Spleen (tissue), 11 donors: ENCODE measurements at regions not wholly inside any gene's neighbourhood (a gene's known extent, or its start where the extent isn't known, plus 50 kb on each side); places are given as distances from the start of the nearest gene placed in this dataset.

ENCODE experiments used
- DNase-seq: peaks from one replicate; pipeline ENCODE4 v3.0.0-alpha.2; 2020
- H3K27ac ChIP-seq, 8 donors: fragments of 200-600 bp; sonication (generic) in 7 of 8; 1 replicate in 4 of 8; 2 replicates in 4 of 8; pipeline versions ENCODE4 v1.5.0 to v1.8.0; 2016 to 2021; ENCODE audit warnings: inconsistent platforms in 4 of 8, mild to moderate bottlenecking in 4 of 8, moderate library complexity in 1 of 8
- H3K27me3 ChIP-seq, 7 donors: fragments of 200-600 bp; sonication (generic) in 6 of 7; replicated peaks in 1 of 7; 1 replicate in 4 of 7; 2 replicates in 3 of 7; pipeline versions ENCODE4 v1.5.0 to v1.8.0; 2016 to 2021; ENCODE audit warnings: inconsistent platforms in 3 of 7, mild to moderate bottlenecking in 1 of 7
- H3K36me3 ChIP-seq, 6 donors: fragments of 200-600 bp; sonication (generic) in 5 of 6; 1 replicate in 4 of 6; 2 replicates in 2 of 6; pipeline versions ENCODE4 v1.5.0 to v1.8.0; 2016 to 2021; ENCODE audit warnings: inconsistent platforms in 2 of 6
- H3K4me1 ChIP-seq, 6 donors: fragments of 200-600 bp; sonication (generic) in 5 of 6; 1 replicate in 3 of 6; 2 replicates in 3 of 6; pipeline versions ENCODE4 v1.5.0 to v1.8.0; 2016 to 2021; ENCODE audit warnings: inconsistent platforms in 3 of 6
- H3K4me3 ChIP-seq, 8 donors: fragments of 200-600 bp; sonication (generic) in 7 of 8; 1 replicate in 4 of 8; 2 replicates in 4 of 8; pipeline versions ENCODE4 v1.5.0 to v1.8.0; 2016 to 2021; ENCODE audit warnings: inconsistent platforms in 4 of 8, mild to moderate bottlenecking in 4 of 8, moderate library complexity in 2 of 8
- H3K9me3 ChIP-seq, 8 donors: fragments of 200-600 bp; sonication (generic) in 7 of 8; 1 replicate in 4 of 8; 2 replicates in 4 of 8; pipeline versions ENCODE4 v1.5.0 to v1.8.0; 2016 to 2021; ENCODE audit warnings: inconsistent platforms in 4 of 8
- POLR2A ChIP-seq, 3 donors: fragments of 450-650 bp; IDR thresholded peaks; one replicate each; pipeline ENCODE4 v1.5.1; 2017; ENCODE audit warnings: antibody characterized with exemption in 3 of 3, mild to moderate bottlenecking in 1 of 3
- POLR2AphosphoS5 ChIP-seq, 3 donors: sonication (generic); formaldehyde crosslinking; IDR thresholded peaks; one replicate each; pipeline ENCODE4 v1.5.1; 2017; ENCODE audit warnings: antibody characterized with exemption in 3 of 3
- WGBS, 5 donors: extraction: QIAGEN DNeasy Blood & Tissue Kit in 3 of 5; methylation state at CpG; one replicate each; pipeline versions ENCODE4 v1.1.5 to v1.1.7; 2013 to 2018; 5-methylcytosine and 5-hydroxymethylcytosine counted together
- intact Hi-C: fragments of 100-400 bp; cut with DNase I; formaldehyde crosslinking; loops from one replicate; pipeline ENCODE4 v1.15.0; 2023; ENCODE audit warnings: low total_unique reads
- TF ChIP-seq, protein P1 (sequence below), 11 experiments: fragments of 200-600 bp in 7 of 11; fragments of 450-650 bp in 4 of 11; sonication (generic) in 4 of 11; IDR thresholded peaks in 8 of 11; conservative IDR thresholded peaks in 3 of 11; 1 replicate in 7 of 11; 2 replicates in 4 of 11; pipeline versions ENCODE4 v1.4.0 to v1.8.0; 2016 to 2021; ENCODE audit warnings: antibody characterized with exemption in 11 of 11, inconsistent platforms in 4 of 11, mild to moderate bottlenecking in 1 of 11
- donor health status: healthy with polysubstance abuse.
- donor health status: DM: no; HTN: no; CAD: no; lungs with moderate emphysema.
- donor health status: DM: no; HTN: no; CAD: no.
- donor health status: Bipolar disorder and iron deficiency.
- donor health status: healthy.
- donor health status: DM: no; HTN: no; CAD: no.
- donor health status: DM: yes; HTN: yes; CAD: no.

DNA sequence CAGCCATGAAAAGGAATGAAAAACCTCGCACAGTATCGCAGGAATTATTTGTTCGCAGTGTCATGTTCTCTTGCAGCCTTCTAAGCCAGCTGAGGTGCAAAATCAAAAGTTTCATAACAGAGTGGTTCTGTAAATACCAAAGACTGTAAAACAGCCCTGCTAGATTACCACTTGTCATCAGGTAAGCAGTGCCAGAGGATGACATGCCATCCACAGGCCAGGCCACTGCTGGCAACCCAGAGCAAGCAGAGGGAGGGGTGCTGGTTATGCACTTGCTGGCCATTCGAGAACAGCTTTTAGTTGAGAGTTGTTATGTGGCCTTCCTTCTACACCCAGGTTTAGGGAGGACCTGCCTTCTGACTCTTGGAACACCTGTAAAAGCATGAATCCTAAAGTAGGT is 114.3 kb upstream of the MGAT5 start:
- intact Hi-C loops, result no loop called here
- no peak for DNase-seq
- Histone ChIP-seq H3K27me3 (no peaks in the 10 kb centered on the region), H3K9me3 (no peaks in the 10 kb centered on the region), H3K27ac (no peak overlapping the region), H3K4me1 (peaks cover 34 to 100% (median 69%) of the 10 kb centered on the region in 6 donors), H3K4me3 (no peak overlapping the region), H3K36me3 (peaks cover 0 to 22% (median 0%) of the 10 kb centered on the region in 6 donors)
- WGBS, 5 donors, result 94 to 99% (median 96%) methylated on average over 4 of the region's 4 CpGs
- no peak for TF ChIP-seq POLR2AphosphoS5 (IDR thresholded peaks at IDR 0.05)
- TF ChIP-seq POLR2A (IDR thresholded peaks at IDR 0.05), result no peak
- TF ChIP-seq, protein P1, sequence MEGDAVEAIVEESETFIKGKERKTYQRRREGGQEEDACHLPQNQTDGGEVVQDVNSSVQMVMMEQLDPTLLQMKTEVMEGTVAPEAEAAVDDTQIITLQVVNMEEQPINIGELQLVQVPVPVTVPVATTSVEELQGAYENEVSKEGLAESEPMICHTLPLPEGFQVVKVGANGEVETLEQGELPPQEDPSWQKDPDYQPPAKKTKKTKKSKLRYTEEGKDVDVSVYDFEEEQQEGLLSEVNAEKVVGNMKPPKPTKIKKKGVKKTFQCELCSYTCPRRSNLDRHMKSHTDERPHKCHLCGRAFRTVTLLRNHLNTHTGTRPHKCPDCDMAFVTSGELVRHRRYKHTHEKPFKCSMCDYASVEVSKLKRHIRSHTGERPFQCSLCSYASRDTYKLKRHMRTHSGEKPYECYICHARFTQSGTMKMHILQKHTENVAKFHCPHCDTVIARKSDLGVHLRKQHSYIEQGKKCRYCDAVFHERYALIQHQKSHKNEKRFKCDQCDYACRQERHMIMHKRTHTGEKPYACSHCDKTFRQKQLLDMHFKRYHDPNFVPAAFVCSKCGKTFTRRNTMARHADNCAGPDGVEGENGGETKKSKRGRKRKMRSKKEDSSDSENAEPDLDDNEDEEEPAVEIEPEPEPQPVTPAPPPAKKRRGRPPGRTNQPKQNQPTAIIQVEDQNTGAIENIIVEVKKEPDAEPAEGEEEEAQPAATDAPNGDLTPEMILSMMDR (IDR thresholded peaks at IDR 0.05 in 8 of 11, conservative IDR thresholded peaks at IDR 0.05 in 3 of 11), result no peak

DNA sequence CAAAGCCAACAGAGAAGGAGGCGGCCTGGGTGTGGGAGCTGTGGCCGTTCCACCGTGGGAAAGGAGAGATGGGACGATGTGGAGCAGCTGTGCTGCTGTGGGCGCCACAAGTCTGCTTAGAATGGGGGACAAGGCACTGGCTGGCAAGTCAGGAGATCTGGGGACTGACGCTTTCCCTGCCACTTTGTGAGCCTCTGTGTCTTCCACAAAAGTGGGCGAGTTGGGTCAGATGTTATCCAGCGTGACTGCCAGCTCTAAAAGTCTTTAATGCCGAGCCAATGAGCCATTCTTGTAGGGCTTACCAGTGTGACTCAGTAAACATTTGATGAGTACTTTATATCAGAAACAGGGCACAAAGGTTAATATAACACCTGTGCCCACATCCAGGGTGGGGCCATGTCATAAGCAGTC is 113.6 kb upstream of the MGAT5 start:
- H3K36me3 ChIP-seq, result peaks cover 0 to 24% (median 0%) of the 10 kb centered on the region in 6 donors
- no peak overlapping the region for H3K4me3 ChIP-seq
- TF ChIP-seq POLR2A (IDR thresholded peaks at IDR 0.05) (no peak), POLR2AphosphoS5 (IDR thresholded peaks at IDR 0.05) (no peak)
- TF ChIP-seq, protein P1 (IDR thresholded peaks at IDR 0.05 in 8 of 11, conservative IDR thresholded peaks at IDR 0.05 in 3 of 11), result no peak
- H3K4me1 ChIP-seq, result peaks cover 33 to 100% (median 68%) of the 10 kb centered on the region in 6 donors
- no peak for DNase-seq
- no peaks in the 10 kb centered on the region for H3K9me3 ChIP-seq
- intact Hi-C loops, result no loop called here
- H3K27me3 ChIP-seq, result no peaks in the 10 kb centered on the region
- 92 to 97% (median 94%) methylated on average over 9 of the region's 9 CpGs for WGBS, 5 donors
- H3K27ac ChIP-seq, result peak overlapping the region in 1 of 8 donors; percentile 2

GRCh38 chr2:134141598-134142340 is 112.1 kb upstream of the MGAT5 start:
- no peak for DNase-seq
- no peaks in the 10 kb centered on the region for H3K9me3 ChIP-seq
- peak overlapping the region in 1 of 8 donors; percentile 34 for H3K27ac ChIP-seq
- no peaks in the 10 kb centered on the region for H3K27me3 ChIP-seq
- H3K36me3 ChIP-seq, result peaks cover 0 to 24% (median 0%) of the 10 kb centered on the region in 6 donors
- intact Hi-C loops, result no loop called here
- H3K4me3 ChIP-seq, result no peak overlapping the region
- TF ChIP-seq POLR2AphosphoS5 (IDR thresholded peaks at IDR 0.05) (no peak), POLR2A (IDR thresholded peaks at IDR 0.05) (no peak)
- TF ChIP-seq, protein P1 (IDR thresholded peaks at IDR 0.05 in 8 of 11, conservative IDR thresholded peaks at IDR 0.05 in 3 of 11), result no peak
- WGBS, 5 donors, result 76 to 91% (median 82%) methylated on average over 6 of the region's 6 CpGs
- peaks cover 23 to 100% (median 67%) of the 10 kb centered on the region in 6 donors for H3K4me1 ChIP-seq

DNA sequence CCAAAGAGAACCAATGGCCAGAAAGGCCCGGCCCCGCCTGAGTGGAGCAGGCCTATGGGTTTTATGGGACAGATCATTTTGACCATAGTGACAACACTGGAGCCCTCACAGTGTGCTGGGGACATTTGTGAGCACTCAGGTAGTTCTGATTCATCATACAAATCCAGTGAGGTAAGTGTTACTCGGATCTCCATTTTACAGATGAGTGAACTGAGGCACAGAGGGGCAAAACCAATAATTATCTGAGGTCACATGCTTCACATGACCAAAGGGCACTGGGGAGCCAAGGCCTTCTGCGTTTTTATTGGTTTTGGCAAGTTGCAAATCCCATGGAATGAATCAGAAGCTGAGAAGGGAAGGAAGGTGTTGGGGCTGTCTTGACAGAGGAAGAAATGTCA is 111.5 kb upstream of the MGAT5 start:
- intact Hi-C loops, result no loop called here
- 79 to 91% (median 86%) methylated on average over 4 of the region's 4 CpGs for WGBS, 5 donors
- Histone ChIP-seq H3K36me3 (peaks cover 0 to 24% (median 0%) of the 10 kb centered on the region in 6 donors), H3K27ac (peak overlapping the region in 1 of 8 donors; percentile 34), H3K4me3 (no peak overlapping the region), H3K9me3 (no peaks in the 10 kb centered on the region), H3K27me3 (no peaks in the 10 kb centered on the region), H3K4me1 (peaks cover 17 to 100% (median 63%) of the 10 kb centered on the region in 6 donors)
- no peak for DNase-seq
- TF ChIP-seq POLR2A (IDR thresholded peaks at IDR 0.05), result no peak
- no peak for TF ChIP-seq POLR2AphosphoS5 (IDR thresholded peaks at IDR 0.05)
- TF ChIP-seq, protein P1 (IDR thresholded peaks at IDR 0.05 in 8 of 11, conservative IDR thresholded peaks at IDR 0.05 in 3 of 11), result no peak
